ENCODE measurements at regions not wholly inside any gene's neighbourhood (a gene's known extent, or its start where the extent isn't known, plus 50 kb on each side); places are given as distances from the start of the nearest gene placed in this dataset.

DNA sequence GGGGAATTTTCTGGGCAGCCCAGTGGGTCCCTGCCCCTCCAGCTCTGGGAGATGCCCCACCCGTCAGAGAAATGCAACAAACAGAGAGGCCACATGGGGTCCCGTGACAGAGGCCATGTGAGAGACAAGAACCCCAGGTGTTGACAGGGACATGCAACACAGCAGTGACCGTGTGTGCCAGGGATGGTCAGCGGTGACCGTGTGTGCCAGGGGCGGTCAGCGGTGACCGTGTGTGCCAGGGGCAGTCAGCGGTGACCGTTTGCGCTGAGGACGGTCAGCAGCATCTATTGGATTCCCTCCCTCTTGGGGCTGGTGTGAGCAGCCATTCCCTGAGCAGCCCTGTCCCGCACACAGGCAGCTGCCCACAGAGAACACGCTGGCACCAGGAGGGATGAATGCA lies 146.6 kb upstream of the OTOS start:
- no peak for FAIRE-seq

DNA sequence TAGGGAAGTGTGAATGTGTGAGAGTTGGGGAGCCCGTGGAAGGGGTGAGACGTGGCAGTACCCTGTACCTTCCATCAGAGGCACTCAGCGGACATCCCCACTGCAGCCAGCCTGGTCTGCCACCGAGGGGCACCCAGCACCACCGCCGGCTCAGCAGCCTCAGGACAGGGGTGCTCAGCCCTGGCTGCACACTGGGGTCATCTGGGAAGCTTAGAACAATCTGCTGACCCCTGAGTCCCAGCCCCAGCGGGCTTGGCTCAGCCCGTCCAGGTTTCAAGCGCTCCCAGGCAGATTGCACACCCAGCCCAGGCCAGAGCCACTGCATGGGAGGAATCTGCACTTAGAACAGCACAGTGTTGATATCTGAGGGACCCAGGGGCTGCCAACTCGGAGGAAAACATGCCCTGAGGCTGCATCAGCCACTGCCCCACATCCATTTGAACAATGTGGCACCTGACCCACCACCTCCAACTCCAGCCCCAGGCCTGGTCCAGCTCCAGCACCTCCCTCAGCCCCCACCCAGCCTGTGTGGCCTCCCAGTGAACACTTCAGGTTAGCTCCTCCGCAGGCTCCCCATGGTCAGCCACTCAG lies 147.1 kb upstream of the OTOS start:
- no peak for FAIRE-seq

DNA sequence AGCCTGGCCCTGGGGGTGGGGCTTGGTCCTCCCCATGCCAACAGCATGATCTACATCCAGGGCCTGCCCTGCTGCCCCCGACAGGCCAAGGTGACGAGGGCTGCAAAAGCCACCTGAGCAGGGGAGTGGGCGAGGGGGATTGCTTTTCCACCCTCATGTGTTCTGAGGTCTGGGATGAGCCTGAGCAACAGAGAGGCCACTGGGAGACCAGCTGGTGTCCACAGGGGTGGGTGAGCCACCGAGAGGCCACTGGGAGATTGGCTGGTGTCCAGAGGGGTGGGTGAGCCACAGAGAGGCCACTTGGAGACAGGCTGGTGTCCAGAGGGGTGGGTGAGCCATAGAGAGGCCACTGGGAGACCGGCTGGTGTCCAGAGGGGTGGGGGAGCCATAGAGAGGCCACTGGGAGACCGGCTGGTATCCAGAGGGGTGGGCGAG lies 147.4 kb upstream of the GPC1 start:
- FAIRE-seq: no peak

DNA sequence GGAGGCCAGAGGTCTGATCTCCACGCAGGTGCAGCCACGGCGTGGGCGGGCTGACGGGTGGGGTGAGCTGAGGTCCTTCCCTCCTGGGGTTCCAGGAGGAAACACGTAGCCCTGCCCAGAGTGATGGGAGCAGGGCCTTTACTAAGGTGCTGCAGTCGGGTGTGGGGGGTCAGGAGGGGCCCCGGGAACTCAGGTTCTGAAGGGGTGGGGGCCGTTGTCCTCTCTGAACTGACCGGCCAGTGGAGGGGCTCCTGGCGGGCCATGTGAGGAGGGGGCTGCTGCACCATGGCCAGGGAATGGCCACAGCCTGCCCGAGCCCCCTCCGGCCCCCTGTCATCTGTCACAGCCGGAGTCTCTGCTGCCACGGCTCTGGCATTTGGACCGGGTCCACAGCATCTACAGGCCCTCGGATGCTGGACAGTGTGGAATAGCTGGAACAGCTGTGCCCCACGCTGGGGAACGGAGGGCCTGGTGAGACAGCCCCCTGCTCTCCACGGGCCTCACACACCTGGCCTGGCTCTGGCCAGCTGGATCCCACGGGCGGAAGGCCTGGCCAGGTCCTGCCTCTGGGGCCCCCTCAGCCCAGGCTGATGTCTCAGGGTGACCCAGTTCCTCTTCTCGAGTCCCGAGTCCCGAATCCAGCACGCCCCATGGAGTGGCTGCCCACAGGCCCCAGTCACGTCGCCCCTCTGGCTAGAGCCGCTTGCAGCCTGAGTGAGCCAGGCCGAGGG lies 145.6 kb upstream of the GPC1 start:
- FAIRE-seq: no peak

DNA sequence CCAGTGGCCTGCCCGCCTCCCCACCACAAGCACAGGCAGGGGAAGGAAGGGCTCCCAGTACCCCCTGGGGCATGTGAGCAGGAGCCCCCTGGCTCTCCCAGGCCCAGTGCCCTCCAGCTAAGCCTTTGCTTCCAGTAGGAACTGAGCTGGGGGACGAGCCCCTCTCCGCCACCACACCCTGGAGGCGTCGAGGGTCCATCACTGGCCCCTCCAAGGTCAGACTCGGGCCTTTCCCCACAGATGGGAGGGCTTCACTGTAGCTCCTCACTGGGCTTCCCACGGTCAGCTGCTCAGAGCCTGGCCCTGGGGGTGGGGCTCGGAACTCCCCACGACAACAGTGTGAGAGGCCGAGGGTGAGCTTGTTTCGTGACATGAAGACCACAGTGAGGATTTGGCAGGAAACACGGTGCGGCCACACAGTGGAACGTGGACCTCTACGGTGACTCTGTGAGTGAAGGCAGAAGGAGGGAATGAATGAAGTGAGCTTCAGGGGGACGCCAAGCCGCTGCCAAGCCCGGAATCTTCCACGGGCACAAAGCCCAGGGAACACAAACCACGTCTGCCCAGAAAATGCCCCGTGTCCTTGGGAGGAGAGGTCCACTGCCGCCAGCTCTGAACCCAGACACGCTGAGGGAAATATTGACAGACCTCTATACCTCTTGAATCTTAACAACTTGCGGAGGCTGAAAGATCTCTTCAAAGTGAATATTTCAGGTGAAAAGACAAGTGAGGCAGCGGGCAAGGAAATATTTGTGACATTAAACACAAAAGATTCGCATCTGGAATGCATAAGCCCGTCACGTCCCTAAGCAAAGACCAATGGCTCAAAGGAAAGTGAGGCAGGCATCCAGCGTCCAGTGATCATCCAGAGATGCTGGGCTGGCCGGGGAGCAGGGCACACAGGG lies 144.8 kb upstream of the GPC1 start:
- FAIRE-seq: no peak

DNA sequence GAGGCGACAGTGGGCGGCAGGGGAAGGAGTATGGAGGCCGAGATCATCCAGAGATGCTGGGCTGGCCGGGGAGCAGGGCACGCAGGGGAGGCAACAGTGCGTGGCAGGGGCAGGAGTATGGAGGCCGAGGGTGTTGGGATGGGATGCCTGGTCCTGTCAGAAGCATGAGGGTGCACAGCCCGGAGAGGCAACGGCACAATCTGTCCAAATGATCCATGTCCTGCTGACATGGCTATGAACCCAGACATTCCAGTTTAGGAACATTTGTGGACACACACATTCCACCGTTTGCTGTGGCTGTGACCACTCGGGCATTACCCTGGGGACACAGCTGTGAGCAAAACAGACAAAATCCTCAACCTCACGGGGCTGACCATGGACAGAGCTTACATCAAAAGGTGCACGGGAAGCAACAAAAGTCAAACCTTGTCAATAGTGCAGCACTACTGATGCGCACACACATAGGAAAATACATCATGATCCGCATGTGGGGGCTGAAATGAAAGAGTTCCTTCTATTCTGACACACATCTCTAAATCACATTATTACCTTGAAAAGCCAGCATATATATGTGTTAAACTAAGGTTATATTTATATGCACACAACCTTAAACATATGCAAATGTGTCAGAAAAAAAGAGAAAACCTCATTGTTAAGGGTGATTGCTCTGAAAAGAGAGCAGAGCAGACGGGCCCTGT lies 144.0 kb upstream of the GPC1 start:
- FAIRE-seq: no peak

DNA sequence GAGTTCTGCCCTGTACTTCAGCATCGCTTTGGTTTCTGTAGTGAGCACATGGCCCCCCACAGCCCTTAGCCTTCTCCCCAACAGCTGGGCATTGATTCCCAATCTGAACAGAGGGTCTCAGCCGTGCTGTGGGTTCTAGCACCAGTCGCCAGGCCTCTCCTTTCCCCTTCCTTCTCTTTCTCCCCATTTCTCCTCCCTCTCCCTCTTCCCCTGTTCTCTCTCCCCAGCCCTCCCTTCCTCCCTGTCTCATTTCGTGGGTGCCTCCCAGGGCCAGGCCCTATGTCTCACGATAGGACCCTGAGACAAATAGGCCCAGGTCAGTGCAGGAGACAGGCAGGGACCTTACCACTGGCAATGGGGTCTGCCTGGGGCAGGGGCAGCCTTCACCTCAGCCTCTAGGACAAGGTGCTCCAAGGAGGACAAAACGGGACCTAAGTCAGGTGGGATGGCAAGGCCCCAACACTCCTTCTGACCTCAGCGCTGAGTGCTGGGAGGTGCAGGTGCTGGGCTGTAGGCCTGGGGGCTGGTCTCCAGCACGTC lies 143.4 kb upstream of the GPC1 start:
- FAIRE-seq: no peak

DNA sequence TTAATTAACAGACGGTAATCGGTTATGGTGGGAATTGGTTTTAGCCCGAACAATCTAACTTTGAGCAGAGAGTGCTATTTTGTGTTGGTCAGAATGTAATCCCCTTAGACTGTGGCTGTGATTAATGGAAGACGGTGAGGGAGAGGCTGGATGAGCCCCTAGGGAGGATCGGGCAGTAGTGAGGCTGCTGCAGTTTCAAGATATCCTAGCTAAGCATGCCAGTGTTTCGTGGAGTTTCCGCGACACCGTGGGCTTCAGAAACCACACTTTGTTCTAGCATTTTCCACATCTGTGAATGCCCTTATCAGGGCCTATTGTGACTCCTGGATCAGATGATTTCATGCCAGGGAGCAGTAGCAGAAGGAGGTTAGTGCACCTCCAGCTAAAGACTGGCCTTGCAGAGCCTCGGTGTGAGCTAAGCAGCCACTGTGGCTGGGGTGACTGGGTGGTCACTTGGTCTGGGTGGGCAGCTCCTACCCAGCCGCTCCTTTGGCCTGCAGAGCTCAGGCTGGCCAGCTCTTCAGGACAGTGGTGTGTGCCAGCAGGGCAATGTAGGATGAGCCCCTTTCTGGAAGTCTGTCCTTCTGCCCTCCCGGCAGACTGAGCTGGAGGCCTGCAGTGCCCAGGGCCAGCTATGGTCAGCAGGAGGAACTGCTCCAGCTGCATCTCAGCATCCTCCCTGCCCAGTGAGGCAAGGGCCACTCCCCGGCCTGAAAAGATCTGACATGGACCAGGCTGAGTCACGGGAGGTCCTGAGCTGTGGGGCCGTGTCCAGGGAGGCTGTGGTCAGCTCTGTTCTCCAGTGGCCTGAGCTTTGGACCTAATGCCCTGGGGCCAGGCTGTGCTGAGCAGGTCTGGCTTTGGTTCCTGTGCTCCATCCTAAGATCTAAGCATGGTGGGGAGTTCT lies 142.6 kb upstream of the GPC1 start:
- no peak for FAIRE-seq

DNA sequence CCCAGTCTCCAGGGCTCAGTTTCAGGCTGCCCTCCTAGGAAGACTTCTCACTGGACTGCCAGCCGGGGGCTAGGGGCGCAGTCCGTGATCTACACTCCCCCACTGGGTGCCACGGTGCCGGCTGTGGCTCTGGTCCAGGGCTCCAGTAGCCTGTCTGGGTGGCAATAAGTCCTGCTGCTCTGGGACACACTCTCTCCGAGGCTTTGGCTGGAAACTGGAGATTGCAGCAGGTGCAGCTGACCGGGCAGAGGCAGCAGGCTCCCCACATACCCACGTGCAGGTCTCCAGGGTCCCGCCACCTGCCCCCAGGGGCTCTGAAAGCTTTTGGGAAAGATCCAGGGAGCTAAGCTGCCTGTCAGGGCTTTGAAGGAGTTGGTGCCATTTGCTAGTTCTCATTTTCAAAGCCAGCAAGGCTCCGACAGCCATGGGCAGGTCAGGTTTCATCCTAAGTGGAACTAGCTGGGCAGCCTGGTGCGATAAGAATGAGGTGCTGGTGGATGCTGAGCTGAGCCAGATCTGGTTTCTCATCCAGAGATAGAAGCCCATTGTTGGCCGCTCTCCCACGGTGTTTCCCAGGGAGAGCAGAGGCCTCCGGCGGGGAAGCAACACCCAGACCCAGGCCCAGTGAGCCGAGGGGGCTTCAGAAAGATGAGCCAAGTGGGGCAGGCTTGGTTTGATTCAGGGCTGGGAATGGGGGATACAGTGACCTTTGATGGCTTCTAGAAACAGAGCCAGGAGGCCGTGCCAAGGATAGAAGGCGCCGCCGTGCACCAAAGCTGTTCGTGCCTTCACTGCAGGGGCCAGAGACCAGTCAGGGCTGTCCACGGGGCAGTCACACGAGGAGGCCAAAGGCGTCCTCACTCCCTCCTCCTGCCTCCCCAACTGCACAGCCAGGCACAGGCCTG lies 141.7 kb upstream of the GPC1 start:
- no peak for FAIRE-seq

DNA sequence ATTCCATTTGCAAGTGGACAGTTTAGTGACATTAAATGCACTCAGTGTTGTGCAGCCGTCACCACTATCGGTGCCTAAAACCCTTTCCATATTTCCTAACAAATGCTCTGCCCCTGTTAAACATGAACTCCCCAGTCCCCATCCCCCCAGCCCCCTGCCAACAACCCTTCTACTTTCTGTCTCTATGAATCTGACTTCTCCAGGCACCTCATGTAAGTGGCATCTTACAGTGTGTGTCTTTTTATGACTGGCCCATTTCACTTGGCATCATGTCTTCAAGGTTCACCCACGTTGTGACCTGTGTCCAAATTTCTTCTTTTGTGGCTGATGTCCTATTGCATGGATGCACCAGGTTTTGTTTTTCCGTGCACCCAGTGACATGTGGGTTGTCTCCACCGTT lies 140.9 kb upstream of the GPC1 start:
- FAIRE-seq: no peak

DNA sequence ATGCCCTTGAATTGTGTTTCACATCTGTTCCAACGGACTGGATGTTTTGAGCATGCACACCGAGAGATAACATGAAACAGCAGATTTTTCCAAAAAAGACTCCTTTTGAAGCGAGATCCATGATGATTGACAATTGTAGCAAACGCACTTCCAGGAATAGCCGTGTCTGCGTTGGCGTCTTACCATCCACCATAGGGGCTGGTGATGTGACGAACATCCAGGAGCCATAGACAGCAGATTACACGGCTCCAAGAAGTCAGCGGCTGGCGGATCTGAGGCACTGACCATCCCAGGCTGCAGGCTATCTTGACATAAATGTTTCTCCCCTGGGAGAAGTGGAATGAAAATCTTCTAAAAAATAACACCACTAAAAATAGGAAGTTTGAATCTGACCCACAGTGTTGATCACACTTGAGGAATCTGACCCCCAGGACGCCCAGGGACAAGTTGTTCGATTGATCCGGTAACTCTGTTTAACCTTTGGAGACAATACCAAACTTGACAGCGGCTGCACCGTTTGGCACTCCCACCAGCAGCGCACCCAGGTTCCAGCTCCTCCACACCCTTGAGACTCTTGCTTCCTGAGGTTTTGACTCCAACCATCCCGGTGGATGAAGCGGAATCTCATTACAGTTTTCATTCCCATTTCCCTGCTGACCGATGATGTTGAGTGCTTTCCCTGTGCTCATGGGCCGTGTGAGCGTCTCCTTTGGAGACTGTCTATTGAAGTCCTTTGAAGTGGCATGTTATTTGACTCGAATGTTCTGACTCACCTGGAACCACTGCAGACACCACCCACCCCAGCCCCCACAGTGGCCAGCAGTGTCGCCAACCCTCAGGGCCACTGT lies 140.0 kb upstream of the GPC1 start:
- no peak for FAIRE-seq

DNA sequence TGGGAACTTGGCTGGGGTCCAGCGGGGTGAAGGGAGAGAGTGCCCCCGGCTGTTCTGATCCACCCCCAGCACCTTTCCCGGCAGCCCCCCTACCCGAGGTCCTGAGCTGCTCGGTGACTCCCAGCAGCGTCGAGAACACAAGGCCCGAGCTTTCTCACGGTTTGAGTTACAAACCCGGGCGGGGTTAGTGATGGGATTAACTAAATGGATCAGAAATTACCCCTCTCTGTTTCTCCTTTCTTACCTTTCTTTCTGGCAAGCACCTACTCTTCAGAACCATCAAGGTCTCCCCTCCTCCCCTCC lies 139.4 kb upstream of the GPC1 start:
- FAIRE-seq: no peak

DNA sequence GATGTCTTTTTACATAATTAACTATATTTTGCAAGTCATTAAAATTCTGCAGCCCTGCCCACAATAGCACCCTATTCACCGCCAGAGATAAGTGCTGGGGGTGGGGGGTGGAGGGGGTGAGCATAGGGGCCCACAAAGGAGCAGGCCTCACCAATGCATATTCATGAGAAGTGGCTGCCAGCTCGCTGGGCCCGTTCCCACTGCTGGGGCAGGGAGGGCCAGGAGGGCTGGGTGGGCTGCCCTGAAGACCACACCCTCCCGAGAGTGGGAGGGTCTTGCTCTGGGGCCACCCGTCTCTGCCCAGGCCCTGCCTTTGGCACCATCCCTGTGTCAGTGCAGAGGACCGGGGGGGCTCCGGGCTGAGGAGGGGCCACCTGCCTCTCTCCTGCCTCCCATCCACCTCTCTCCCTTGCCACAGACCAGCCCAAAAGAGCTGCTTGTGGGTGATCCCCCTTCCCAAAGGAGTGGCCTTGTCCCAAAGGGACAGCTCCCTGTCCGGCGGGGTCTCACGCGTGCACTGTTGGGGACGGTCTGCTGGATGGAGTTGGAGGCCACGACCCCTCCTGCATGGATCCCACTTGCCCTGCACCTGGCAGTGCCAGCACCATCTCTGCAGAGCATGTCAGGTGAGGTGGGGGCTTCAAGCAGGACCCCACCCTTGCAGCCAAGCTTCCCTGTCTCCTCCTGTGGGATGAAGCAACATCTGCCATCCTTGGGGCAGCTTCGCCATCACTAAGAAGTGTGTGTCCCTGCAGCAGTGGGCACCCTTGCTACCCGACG lies 138.8 kb upstream of the GPC1 start:
- FAIRE-seq: no peak

DNA sequence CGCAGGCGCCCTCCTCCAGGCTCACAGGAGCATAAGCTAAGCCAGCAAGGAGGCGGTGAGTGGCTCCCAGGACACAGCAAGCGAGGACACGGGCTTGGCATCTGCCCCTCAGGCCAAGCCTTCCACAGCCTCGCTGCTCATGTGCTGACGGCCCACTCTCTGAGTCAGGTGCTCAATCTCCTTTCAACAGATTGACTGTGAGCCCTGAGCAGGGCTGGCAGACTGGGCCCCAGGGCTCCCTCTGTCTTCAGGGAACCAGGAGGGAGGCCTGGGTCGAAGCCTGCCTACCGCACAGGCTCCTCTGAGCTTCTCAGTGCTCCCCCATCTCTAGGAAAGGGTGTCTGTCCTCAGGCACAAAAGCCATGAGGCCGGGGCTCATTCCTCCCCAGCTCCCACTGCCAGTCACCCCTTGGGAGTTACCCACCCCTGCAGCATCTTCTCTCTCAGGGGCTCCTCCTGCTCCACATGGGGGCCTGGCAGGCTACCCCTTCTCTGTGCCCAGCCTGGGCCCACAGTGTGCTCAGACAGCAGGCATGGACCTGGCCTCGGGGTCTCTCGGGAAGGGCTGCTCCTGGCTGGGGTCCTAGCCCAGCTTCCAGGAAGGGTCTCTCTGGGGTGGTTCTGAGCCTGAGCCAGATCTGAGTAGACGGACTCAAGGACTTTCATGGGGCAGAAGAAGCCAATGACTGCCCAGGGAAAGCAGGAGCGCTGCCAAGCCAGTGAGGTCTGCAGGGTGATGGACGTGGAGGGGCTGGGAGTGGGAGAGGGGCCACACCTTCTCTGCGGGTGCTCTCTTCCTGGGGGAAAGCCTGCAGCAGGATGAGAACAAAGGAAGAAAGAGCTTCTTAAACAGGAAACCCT lies 138.0 kb upstream of the GPC1 start:
- FAIRE-seq: no peak

DNA sequence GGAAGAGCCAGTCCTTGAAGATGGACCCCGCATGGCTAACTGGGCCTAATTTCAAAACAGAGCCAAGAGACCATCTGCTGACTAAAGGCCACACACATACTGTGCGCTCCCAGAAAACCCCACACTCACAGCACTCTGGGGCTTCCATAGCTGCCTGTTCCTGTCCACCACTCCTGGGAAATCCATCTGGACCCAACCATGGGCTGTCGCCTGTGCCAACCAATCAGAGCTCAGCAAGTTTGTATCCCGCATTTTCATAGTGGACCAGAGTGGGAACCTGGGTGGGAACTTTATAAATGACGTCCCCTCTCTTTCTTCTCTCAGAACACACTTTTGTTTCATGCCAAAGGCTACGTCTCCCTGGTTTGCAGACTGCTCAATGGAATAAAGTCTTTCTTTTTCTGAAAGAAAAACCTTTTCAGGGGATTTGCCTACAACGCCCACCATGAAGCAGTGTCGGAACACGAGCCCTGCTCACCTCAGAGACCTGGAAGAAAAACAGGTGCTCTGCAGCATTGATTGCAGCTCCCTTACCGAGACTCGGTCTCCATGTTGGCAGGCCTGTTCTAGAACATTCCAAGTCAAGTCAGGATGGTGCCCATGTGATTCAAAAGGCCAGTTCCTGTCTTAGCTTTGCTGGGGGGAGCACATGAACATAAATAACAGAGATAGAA lies 137.2 kb upstream of the GPC1 start:
- no peak for FAIRE-seq

DNA sequence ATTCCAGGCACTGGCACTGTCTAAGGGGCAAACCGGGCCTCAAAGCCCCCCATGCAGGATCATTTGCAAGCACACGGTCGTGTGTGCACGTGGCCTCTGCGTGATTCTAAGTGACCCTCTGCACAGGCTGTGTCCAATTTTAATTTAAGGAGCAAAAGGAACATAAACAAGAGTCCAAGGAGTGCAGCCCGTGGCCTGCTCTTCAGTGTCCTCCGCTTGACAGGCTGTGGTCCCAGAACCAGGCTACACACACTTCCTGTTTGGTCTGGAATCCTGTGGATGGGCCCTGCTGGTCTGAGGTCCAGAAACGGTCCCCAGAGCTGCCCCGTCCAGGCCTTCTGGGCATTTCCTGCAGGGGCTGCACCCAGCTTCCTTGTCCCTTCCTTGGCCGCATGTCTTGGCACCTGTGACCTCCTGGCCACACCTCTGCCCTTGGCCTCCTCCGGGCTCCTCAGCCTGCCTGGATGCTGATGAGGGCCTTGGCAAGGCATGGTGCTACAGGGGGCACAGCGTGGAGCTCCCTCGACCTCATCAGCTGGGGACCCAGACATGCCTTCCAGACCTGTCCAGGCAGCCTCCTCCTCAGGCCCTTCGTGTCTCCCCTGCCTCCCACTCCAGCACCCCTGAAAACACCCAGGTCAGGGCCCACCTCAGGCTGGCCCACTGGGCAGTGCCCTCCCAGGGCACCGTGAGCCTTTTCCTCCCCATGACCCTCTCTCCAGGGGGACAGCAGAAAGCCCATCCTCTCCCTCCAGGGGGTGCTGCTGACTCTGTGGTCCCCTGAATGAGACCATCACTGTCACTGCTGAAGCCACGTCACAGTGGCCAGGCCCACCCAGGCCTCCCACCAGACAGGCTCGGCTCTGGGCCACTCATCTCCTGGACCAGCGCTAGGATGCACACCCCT lies 136.4 kb upstream of the GPC1 start:
- FAIRE-seq: no peak
